ENCODE measurements at regions not wholly inside any gene's neighbourhood (a gene's known extent, or its start where the extent isn't known, plus 50 kb on each side); places are given as distances from the start of the nearest gene placed in this dataset.

GRCh38 chr13:70844391-70845108, 736.3 kb upstream of the KLHL1 start:
- CTCF ChIA-PET, result interaction anchor here (0.9 kb wide), 1 partner anchor 121 kb away, joined by 3 read pairs; no protein-coding TSS in a partner anchor
- 75% methylated on average over 6 of the region's 7 CpGs for WGBS (ENCODE audit: low lambda C conversion rate)
- H3K4me1 ChIP-seq (ENCODE audit: control insufficient read depth in 1 of 2, insufficient read depth in 2 of 2, low read depth in 1 of 2, low read length in 1 of 2), result no peaks in the 10 kb centered on the region; a peak in 2 of 4 replicates
- no peak overlapping the region for H2AFZ ChIP-seq (ENCODE audit: low read depth)
- no peak overlapping the region for H3K4me2 ChIP-seq
- H3F3A ChIP-seq (replicated peaks; ENCODE audit: insufficient read depth), result no peaks in the 10 kb centered on the region
- H3K9me3 ChIP-seq, result no peaks in the 10 kb centered on the region
- no peaks in the 10 kb centered on the region for H4K20me1 ChIP-seq (ENCODE audit: insufficient read depth)
- no peaks in the 10 kb centered on the region for H3K79me2 ChIP-seq (ENCODE audit: insufficient read depth)
- H3K36me3 ChIP-seq (replicated peaks in 1 of 2; ENCODE audit: control insufficient read depth in 1 of 2, insufficient read depth in 2 of 2, low read length in 1 of 2), result no peaks in the 10 kb centered on the region
- POLR2A ChIA-PET, result no interaction called here
- H3K27ac ChIP-seq (ENCODE audit: low read depth in 2 of 2, low read length in 1 of 2), result no peak overlapping the region
- TF ChIP-seq TEAD4 (IDR thresholded peaks at IDR 0.05; ENCODE audit: borderline replicate concordance, insufficient read depth) (no peak), RAD21 (IDR thresholded peaks at IDR 0.05; ENCODE audit: low read length) (no peak), CHD2 (IDR thresholded peaks at IDR 0.05; ENCODE audit: low read length, partially characterized antibody) (no peak), RXRA (IDR thresholded peaks at IDR 0.05; ENCODE audit: borderline replicate concordance, low read depth) (no peak), GABPA (IDR thresholded peaks at IDR 0.05; ENCODE audit: low read depth) (no peak), PBX3 (IDR thresholded peaks at IDR 0.05) (no peak), SMC3 (IDR thresholded peaks at IDR 0.05; ENCODE audit: low read depth, low read length) (no peak), EP300 (IDR thresholded peaks at IDR 0.05; ENCODE audit: borderline replicate concordance in 1 of 2, low read depth in 1 of 2, low read length in 1 of 2) (no peak), FOXM1 (IDR thresholded peaks at IDR 0.05; ENCODE audit: low read depth) (no peak), FOSL2 (IDR thresholded peaks at IDR 0.05; ENCODE audit: borderline replicate concordance, low read depth) (no peak), ELF1 (IDR thresholded peaks at IDR 0.05) (no peak), RCOR1 (IDR thresholded peaks at IDR 0.05; ENCODE audit: low read length) (no peak), FOXJ3 (CRISPR knock-in tag; IDR thresholded peaks at IDR 0.05) (no peak), TAF1 (IDR thresholded peaks at IDR 0.05; ENCODE audit: borderline replicate concordance, low read depth, low read length) (no peak)
- TF ChIP-seq, protein P1, sequence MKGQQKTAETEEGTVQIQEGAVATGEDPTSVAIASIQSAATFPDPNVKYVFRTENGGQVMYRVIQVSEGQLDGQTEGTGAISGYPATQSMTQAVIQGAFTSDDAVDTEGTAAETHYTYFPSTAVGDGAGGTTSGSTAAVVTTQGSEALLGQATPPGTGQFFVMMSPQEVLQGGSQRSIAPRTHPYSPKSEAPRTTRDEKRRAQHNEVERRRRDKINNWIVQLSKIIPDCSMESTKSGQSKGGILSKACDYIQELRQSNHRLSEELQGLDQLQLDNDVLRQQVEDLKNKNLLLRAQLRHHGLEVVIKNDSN (IDR thresholded peaks at IDR 0.05; ENCODE audit: borderline replicate concordance, low read depth), result no peak
- TF ChIP-seq, protein P2, sequence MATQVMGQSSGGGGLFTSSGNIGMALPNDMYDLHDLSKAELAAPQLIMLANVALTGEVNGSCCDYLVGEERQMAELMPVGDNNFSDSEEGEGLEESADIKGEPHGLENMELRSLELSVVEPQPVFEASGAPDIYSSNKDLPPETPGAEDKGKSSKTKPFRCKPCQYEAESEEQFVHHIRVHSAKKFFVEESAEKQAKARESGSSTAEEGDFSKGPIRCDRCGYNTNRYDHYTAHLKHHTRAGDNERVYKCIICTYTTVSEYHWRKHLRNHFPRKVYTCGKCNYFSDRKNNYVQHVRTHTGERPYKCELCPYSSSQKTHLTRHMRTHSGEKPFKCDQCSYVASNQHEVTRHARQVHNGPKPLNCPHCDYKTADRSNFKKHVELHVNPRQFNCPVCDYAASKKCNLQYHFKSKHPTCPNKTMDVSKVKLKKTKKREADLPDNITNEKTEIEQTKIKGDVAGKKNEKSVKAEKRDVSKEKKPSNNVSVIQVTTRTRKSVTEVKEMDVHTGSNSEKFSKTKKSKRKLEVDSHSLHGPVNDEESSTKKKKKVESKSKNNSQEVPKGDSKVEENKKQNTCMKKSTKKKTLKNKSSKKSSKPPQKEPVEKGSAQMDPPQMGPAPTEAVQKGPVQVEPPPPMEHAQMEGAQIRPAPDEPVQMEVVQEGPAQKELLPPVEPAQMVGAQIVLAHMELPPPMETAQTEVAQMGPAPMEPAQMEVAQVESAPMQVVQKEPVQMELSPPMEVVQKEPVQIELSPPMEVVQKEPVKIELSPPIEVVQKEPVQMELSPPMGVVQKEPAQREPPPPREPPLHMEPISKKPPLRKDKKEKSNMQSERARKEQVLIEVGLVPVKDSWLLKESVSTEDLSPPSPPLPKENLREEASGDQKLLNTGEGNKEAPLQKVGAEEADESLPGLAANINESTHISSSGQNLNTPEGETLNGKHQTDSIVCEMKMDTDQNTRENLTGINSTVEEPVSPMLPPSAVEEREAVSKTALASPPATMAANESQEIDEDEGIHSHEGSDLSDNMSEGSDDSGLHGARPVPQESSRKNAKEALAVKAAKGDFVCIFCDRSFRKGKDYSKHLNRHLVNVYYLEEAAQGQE (IDR thresholded peaks at IDR 0.05; ENCODE audit: low read depth, low read length), result no peak
- TF ChIP-seq, protein P3, sequence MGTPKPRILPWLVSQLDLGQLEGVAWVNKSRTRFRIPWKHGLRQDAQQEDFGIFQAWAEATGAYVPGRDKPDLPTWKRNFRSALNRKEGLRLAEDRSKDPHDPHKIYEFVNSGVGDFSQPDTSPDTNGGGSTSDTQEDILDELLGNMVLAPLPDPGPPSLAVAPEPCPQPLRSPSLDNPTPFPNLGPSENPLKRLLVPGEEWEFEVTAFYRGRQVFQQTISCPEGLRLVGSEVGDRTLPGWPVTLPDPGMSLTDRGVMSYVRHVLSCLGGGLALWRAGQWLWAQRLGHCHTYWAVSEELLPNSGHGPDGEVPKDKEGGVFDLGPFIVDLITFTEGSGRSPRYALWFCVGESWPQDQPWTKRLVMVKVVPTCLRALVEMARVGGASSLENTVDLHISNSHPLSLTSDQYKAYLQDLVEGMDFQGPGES (IDR thresholded peaks at IDR 0.05; ENCODE audit: low read depth, low read length), result no peak
- TF ChIP-seq, protein P4, sequence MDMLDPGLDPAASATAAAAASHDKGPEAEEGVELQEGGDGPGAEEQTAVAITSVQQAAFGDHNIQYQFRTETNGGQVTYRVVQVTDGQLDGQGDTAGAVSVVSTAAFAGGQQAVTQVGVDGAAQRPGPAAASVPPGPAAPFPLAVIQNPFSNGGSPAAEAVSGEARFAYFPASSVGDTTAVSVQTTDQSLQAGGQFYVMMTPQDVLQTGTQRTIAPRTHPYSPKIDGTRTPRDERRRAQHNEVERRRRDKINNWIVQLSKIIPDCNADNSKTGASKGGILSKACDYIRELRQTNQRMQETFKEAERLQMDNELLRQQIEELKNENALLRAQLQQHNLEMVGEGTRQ (IDR thresholded peaks at IDR 0.05; ENCODE audit: borderline replicate concordance, low read depth, low read length), result no peak
- no peak overlapping the region for H3K9ac ChIP-seq
- H3K27me3 ChIP-seq (ENCODE audit: insufficient read depth), result no peaks in the 10 kb centered on the region
- H3K4me3 ChIP-seq (ENCODE audit: low read depth in 2 of 2, low read length in 1 of 2), result no peak overlapping the region
- no peak for DNase-seq
- H3K9me2 ChIP-seq, result no peaks in the 10 kb centered on the region
